Activated T-cell treated with anti-CD3 and anti-CD28 coated beads for 48 hours (primary cell): ENCODE measurements at regions not wholly inside any gene's neighbourhood (a gene's known extent, or its start where the extent isn't known, plus 50 kb on each side); places are given as distances from the start of the nearest gene placed in this dataset.

Source experiments
- DNase-seq: peaks from one replicate; pipeline ENCODE4 v3.0.0-alpha.2; 2020; ENCODE audit warnings: low read depth

DNA sequence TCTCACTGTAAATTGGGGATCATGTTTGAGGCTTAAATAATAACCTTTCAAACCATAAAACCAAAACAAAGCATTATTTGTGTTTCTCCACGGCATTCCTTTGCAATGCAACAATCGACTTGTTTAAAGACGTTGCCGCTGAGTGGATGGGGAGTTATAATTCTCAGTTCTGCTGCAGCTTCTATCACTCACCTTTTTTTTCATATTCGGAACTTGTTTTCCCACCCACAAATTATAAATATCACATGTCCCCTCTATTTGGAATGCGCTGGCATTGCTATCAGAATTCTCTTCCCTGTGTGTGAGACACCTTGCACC, 372.8 kb upstream of the SMIM21 start:
- DNase-seq, result no peak

DNA sequence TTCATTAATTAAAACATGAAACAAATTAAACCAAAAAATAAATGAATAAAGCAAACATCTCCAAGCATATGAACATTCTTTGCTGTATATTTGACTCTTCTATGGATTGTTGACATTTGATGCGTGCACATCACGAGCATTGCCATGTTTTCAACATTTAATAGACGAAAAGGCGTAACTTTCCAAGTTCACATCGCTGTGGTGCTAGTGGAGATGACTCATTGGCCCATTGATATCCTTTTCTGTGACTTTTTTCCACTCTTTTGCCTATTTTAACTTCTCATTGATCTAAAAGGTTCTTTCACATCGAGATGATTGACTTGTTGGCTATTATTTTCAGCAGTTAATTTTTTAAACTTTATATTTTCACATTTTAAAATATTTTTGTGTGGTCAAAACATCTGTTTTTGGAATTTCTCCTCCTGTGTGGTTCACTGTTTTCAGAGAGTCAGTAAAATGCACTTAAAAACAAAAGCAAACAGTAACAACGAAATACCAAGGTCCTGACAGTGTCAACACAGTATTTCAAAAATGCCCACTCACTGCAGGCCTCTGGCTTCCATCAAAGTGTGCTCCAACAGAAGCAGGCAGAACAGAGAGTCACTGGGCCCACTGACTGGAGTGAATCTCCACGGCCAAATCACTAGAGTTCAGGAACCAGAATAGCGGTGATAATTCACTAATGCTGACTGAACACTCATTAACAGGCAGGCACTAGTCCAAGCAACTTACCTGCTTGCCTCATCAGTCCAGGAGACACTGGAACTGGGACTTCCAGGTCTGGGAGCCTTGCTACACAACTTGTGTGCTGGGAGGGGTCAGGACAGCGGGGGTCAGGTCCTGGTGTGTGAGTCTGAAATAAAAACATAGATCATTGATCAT, 372.2 kb upstream of the SMIM21 start:
- DNase-seq, result no peak

DNA sequence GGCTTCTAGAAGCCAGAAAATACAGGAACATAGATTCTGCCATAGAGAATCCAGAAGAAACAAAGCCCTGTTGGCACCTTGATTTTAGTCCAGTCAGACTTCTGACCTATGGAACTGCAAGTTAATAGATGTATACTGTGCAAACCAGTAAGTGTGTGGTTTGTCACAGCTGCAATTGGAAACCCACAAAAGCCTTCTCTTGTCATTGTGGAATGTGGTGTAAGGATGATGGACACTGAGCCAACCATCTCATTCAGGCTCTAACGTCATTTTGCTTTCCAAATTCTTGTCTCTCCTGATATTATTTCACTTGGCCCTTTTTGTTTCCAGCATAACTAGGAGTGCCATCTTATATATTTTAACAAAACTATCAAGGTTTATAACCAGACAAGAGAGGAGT, 369.5 kb upstream of the SMIM21 start:
- DNase-seq, result no peak

DNA sequence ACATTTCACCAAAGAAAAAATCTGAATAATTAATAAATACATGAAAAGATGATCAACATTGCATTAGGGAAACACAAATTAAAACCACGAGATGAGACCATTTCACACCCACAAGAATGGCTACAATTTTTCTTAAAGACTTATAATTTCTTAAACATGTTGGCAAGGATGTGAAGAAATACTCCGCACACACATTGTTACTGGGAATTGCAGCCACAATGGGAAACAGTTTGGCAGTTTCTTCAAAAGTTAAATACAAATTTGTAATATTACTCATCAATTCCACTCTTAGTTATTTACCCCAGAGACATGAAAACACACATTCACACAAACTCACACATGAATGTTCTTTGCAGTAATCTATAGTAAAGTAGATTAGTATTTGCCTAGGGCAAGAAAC, 363.3 kb upstream of the SMIM21 start:
- no peak for DNase-seq

DNA sequence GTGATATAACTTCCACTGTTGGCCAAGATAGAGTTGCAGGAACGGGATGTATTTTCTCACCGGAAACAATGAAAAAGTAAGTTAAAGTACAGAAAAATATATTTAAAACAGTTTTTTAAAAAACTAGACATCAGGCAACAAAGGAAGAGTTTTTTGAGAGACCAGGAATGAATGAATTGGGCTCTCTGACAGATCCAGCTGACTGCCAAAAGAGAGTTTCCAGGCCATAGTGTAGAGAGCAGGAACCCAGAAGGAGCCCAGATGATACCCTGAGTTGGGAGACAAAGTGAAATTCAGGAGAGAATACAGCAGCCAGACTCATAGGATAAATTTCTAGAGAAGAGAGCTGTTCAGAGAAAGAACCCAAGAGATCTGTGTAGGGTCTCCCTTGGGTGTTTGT, 362.6 kb upstream of the SMIM21 start:
- no peak for DNase-seq

DNA sequence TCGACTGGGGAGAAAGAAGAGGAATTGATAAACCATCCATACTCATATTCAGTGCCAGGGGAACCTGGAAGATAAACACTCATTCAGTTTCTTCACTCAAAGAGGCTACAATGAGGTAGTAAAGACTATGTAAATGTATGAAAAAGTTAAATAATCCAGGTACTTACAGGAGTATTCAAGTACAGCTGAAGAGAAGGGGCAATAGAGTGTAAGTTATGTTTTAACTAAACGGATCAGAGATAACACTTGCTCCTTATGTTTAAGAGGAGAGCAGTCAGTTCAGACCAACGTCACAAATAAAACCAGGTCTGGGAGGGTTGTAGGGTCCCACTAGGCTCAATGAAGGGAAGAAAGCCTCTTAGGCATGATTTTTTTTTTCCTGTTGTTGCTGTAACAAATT, 358.3 kb upstream of the SMIM21 start:
- DNase-seq, result no peak

DNA sequence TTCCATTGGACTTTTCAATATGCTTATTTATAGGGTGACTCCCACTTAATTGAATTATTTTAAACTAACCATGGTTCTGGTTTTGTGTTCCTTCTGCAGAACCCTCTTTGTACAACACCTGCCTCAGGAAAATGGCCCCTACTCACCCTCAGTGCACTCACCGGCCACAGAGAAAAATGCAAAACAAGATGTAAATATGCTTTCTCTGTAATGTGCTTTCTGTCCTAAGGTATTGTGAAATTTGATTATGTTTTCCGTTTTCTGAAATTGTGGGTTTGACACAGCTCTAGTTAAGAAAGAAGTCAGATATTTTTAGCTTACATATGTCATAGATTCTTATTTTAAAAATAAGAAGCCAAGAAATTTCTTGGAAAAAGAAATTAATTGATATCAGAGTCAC, 357.7 kb upstream of the SMIM21 start:
- DNase-seq, result no peak

DNA sequence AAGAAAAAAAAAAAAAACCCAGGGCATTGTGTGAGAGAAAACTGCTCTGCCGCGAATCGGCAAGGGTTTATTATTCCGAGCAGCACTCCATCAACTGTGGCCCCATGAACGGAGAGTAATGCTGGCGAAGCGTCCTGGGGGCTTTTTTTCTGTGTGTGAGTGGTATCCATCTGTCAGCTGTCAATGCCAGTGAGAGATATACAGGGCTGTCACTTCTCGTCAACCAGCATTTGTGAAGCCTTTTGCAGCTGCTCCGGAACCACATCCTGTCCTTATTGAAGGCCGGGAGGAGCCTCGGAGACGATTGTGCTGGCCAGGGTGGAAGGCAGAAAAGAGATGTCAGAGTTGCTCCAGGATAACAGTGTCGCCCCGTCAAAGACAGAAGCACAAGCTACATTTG, 356.9 kb upstream of the SMIM21 start:
- no peak for DNase-seq

DNA sequence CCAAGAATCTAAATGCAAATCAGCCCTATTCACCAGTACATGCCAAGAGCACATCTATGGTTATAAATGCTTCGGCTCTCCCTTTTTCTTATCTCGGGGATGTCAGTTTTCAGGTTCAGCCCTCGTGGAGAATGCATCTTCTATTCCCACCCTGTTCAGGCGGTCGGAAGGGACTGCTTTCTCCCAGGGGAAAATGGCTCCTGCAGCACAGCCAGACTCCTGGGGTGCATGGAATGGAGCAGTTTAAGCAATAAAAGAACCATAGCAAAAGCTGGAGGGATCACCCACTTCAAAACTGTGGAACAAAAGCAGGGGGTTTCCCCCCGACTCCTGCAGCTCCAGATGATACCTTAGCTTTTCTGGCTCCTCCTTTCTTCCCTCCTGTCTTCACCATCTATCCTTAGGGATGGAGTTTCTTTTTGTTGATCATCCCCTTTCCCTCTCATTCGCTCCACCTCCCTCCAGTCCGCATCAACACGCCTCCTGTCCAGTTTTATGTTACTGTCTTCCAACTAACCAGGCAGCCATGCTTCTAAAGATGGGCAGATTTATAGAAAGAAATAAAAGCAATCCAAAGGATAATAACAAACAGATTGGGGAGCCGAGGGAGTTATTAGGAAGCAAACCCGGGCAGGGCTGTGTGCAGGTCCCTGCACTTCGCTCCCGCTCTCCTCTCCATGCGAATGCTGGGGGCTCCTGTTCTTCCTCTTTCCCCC, 356.2 kb upstream of the SMIM21 start:
- DNase-seq, result no peak

DNA sequence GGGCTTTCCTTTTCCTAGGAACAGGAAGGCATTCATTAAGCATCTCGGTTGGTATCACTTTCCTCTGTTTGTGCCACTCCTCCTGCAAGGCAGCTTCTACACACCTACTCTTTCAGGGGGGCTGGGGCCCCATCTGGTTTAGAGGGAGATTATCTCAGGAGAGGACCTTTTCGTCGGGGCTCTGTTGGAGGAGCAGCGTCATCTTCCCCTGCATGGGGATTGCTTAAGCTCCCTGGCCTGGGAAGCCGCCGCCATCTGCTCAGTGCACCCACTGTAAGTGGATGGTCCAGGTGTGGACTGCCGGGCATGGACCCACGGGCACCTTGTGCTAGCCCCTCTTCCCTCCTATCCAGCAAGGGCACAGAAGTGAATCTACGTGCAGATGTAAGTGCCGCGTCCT, 355.3 kb upstream of the SMIM21 start:
- DNase-seq, result no peak

DNA sequence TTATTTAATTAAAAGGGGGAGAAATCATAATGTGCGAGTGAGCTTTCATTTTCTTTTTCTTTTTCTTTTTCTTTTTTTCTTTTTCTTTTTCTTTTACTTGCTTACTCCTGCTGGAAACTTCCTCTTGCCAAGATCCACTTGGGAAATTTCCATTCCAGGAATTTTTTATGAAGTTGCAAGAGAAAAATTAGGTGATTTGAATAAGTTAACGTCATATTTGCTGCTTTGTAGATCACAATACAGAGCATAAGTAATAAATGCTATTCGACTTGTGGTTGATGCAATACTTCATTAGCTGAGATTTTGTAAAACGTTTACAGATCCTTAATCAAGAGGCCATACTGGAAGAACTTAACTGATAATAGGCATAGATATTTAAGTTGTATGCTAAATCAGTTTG, 354.7 kb upstream of the SMIM21 start:
- DNase-seq, result no peak

DNA sequence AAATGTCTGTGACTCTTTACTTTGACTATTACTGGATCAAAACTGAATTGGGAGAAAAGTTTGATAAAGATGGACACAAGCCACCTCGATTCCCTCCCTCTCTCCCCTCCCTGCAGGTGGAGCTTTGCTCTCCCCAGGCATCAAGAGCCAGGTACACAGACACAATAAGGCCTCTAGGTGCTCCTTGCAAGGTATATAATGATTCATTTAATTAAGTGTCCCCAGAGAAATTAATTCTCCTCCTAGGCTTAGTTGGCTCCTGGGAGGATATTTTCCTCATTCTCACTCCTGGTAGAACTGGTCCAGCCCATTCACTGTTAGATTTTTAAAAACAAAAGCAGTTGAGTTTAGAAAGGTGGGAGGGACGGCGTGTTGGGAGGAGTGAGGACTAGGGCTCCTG, 352.4 kb upstream of the SMIM21 start:
- DNase-seq, result no peak

DNA sequence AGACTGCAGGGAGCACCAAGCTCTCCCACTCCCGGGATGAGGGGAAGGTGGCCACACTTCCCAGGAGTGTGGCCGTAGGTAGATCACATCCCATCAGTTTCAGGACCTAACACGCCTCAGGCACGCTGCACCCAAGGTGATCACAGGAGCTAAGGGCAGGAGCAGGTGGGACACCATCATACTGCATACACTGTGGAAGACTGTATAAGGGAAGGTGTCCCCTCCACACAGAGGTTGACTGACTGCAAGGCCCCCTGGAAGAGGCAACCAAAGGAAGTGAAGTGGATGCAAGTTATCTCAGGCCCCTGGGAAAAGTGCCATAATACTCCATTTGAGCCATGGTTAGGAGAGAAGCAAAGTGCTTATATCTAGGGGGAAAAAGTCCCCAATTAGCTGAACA, 351.9 kb upstream of the SMIM21 start:
- no peak for DNase-seq

DNA sequence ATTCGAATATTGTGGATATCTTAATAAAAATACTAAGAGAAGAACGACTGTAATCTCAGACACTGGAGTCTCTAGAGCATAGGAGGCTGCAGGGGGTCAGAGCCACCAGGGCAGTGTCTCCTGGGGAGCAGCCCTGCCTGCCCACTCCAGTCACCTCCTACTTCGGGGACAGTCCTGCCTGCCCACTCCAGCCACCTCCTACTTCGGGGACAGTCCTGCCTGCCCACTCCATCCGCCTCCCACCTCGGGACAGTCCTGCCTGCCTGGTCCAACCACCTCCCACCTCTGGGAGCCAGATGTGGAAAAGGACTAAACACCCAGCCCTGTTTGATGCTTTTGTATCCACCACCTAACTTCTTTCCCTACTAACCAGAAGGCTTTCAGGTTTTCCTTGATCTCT, 350.1 kb upstream of the SMIM21 start:
- DNase-seq, result no peak

DNA sequence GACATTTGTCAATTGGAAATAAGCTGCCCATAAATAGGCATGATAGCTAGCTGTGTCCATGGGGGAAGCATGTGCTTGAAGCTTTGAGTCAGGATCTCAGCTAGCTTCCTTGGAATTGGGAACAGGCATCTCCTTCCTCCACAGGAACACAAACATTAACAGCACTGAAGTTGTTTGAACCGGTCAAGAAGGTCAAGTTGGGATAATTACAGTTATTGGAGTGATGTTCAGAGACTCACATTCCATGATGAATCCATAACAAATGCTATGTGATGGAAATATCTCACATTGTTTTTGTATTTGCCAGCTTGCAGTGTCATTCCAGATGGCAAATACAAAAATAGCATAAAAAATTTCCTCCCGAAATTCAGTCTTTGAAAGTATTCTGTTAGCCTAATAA, 347.6 kb upstream of the SMIM21 start:
- no peak for DNase-seq

DNA sequence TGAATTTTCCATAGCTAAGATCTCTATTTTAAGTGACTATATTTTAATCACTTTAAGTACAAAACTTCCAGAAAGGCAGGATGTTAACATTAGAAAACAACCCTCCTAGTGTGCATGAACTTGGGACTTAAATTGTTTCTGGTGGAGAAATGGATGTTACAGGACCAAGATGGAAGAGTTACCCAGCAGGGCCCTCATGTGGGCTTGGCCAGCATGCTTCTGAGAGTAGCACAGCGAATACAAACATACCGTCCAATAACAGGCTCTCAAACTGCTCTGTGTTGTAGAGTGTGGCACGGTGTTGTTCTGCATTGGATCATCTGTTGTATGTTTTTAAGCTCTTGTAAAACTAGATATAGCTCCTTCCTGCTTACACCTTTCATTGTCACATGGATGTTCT, 346.1 kb upstream of the SMIM21 start:
- no peak for DNase-seq

DNA sequence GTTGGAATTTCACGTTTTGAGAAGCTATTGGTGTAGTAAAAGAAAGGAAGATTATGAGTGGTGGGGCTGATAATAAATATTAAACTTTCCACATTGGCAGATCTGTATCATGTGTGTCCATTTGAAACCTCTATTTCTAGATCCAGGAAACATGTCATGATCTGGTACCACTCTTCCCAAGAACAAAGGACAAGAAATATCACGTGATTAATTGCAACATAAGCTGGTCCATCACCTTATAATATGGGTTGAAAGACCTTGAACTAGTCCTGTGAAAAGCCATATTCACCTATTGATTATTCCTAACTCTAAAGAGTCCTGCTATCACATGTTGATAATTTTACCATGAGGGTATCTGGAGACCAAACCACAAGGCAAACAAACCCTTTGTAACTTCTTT, 335.3 kb upstream of the SMIM21 start:
- DNase-seq, result no peak

DNA sequence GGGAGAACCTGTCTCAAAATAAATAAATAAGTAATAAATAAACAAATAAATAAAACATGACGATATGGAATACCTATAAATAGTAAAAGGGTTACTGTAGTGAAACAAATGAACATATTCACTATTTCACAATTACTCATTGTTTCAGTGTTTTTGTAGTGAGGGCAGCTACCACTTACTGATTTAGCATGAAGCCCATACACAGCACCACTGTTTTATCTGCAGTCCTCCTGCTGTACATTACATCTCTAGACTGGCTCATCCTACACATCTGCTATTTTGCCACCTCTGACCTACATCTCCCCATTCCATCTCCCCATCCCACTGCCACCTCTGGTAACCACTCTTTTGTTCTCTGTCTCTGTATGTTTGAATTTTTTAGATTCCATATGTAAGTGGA, 332.7 kb upstream of the SMIM21 start:
- no peak for DNase-seq

DNA sequence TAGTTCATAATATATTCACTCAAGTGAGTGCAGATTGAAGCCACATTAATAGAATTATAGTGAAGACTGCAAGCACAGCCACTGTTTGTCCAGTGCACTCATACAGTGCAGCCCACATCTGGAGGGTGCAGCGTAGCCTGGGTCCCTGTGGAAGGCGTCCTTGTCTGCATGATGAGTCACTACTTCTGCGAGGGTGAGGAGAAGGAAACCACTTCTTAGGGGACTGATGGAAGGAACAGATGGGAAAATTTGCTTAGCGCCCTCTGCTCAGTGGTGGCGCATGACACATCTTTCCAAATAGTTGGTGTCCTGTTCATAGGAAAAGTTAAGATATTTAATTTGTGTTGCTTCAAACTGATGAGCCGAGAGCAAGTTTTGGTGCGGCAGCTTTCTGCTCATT, 330.4 kb upstream of the SMIM21 start:
- DNase-seq, result no peak

DNA sequence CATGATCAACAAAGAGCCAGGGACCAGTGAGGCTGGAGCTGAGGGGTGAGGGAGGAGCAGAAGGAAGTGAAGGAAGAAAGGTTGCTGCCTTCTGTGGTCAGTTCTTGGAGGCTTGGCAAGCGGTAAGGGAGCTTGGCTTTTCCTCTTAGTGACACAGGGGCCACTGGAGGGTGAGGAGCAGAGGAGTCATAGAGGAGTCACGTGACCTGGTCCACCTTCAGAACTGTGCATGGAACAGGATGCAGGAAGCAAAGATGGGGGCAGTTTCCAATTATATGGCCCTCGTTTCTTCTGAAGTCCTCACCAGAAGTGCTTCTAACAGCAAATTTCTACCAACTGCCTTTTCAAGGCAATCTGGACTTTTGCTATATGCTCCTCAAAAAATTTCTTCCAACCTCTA, 326.9 kb upstream of the SMIM21 start:
- DNase-seq, result no peak

DNA sequence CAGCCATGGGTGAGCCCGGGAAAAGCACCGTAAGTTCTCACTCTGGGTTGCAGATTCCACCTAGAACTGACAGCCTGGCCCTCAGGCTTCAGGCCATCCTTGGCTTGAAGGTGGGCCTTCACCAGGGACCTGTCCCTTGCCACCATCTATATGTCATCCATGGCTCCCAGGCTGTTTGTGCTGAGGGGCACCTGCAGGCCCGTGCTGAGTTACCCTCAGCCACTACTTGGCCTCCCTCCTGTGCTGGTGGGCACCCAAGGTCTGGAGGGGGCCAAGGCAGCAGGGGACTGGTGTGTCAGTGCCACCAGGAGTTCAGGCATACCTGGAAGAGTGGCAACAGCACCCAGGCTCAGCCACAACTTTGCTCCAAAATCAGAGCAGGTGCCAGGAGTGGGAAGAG, 326.2 kb upstream of the SMIM21 start:
- DNase-seq, result no peak

DNA sequence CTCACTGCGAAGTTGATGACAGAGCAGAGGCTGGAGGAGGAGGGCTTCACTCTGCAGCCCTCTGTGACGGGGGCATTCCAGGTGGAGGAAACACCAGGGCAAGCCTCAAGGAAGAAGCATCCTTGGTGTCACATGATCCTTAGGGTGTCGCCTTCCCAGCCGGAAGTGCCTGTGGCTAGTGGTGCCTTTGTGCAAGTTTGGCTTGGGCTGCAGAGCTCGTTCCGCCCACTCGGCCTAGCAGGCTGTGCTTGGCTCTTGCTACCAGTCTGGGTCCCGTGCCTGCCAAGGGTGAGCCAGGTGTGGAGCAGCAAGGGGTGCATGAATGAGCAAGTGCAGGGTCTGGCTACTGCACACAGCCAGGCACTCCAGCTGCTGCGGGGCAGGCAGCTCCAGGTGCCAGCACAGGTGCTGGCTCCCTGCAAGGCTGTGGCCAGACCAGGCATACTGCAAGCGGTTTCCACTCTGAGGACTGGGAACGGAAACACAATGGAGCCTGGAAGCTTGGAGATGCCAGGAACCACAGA, 325.3 kb upstream of the SMIM21 start:
- DNase-seq, result no peak

DNA sequence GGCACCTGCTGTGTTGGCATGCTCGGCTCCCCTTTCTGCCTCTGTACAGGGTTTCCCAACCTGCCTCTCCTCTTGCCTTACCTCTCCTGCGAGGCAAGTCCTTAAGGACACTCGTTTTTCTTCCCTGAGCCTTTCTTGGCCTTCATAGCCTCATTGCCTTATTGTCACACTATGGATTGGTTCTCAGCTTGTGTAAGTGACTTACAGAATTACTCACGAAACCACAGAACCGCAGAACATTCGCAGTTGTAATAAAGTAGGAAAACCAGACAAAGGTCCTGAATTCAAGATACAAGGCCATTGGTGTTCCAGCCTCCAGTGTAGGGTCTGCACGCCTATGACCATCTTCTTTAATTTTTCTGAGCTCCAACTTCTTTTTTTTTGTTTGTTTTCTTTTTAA, 317.6 kb upstream of the SMIM21 start:
- no peak for DNase-seq

DNA sequence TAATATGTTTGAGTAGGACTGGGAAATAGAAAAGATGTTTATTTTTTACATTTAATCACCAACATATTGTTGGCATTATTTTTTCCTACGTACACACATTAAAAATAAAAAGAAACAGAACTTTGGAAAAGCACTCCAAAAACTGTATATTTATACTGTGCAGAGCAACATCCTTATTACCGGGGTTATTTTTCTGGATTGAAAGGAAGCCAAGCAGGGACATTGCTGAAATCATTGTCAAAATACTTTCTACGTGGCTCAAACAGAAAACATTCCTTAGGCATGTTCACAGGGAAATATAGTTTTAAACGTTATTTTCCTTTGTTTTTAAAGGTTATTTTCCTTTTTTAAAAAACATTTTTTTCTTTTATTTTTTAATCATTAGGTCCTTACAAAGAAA, 315.0 kb upstream of the SMIM21 start:
- DNase-seq, result no peak
